Stimulated activated CD4-positive, alpha-beta T cell treated with anti-CD3 and anti-CD28 coated beads, Interleukin-4, amount 100 ng/mL, for 48 hours (primary cell): ENCODE measurements at regions not wholly inside any gene's neighbourhood (a gene's known extent, or its start where the extent isn't known, plus 50 kb on each side); places are given as distances from the start of the nearest gene placed in this dataset.

Source experiments
- DNase-seq, 2 donors: peaks; one replicate each; pipeline ENCODE4 v3.0.0-alpha.2; 2020; ENCODE audit warnings: low read depth in 2 of 2

- DNase-seq, result peak; percentile 4 to 27
Observed at GRCh38 chr6:92644104-92644791, 775.1 kb downstream of the EPHA7 start.

- DNase-seq, result no peak
Observed at GRCh38 chr6:92635553-92636153, 783.7 kb downstream of the EPHA7 start.

- DNase-seq, result no peak
Observed at GRCh38 chr6:92634561-92634960, 784.8 kb downstream of the EPHA7 start.

GRCh38 chr6:92623431-92623830, 795.9 kb downstream of the EPHA7 start:
- DNase-seq, result no peak

GRCh38 chr6:92617721-92618120, 801.6 kb downstream of the EPHA7 start:
- no peak for DNase-seq

- DNase-seq, result no peak
Observed at GRCh38 chr6:92608751-92609150, 810.6 kb downstream of the EPHA7 start.

GRCh38 chr6:92593201-92593600, 826.2 kb downstream of the EPHA7 start:
- no peak for DNase-seq

- DNase-seq, result no peak
Observed at GRCh38 chr6:92589996-92590395, 829.4 kb downstream of the EPHA7 start.

GRCh38 chr6:92588148-92588547, 831.2 kb downstream of the EPHA7 start:
- no peak for DNase-seq

GRCh38 chr6:92587525-92587924, 831.8 kb downstream of the EPHA7 start:
- DNase-seq, result no peak

- no peak for DNase-seq
Observed at GRCh38 chr6:92586236-92586977, 833.0 kb downstream of the EPHA7 start.

- DNase-seq, result no peak
Observed at GRCh38 chr6:92582211-92582610, 837.1 kb downstream of the EPHA7 start.

GRCh38 chr6:92577077-92577719, 842.2 kb downstream of the EPHA7 start:
- DNase-seq, result no peak

- DNase-seq, result no peak
Observed at GRCh38 chr6:92568541-92568940, 850.8 kb downstream of the EPHA7 start.

GRCh38 chr6:92566632-92567031, 852.7 kb downstream of the EPHA7 start:
- DNase-seq, result no peak

GRCh38 chr6:92564376-92564775, 855.0 kb downstream of the EPHA7 start:
- no peak for DNase-seq

- DNase-seq, result no peak
Observed at GRCh38 chr6:92559611-92560010, 859.7 kb downstream of the EPHA7 start.

GRCh38 chr6:92559003-92559402, 860.4 kb downstream of the EPHA7 start:
- no peak for DNase-seq

GRCh38 chr6:92550501-92550900, 868.9 kb downstream of the EPHA7 start:
- DNase-seq, result no peak

- DNase-seq, result no peak
Observed at GRCh38 chr6:92545861-92546260, 873.5 kb downstream of the EPHA7 start.

GRCh38 chr6:92541448-92542060, 877.8 kb downstream of the EPHA7 start:
- no peak for DNase-seq

GRCh38 chr6:92538926-92539325, 880.4 kb downstream of the EPHA7 start:
- DNase-seq, result no peak
